WTC11 (cell line): ENCODE measurements at regions not wholly inside any gene's neighbourhood (a gene's known extent, or its start where the extent isn't known, plus 50 kb on each side); places are given as distances from the start of the nearest gene placed in this dataset.

Source experiments
- ATAC-seq: fragments of 200-7000 bp; cut with Tn5 transposase; 2 replicates; pipeline ENCODE4 v1.10.0; 2021; ENCODE audit warnings: mild to moderate bottlenecking, moderate library complexity
- CTCF ChIA-PET: fragments of 300-600 bp; sonication (Branson Sonifier 250); formaldehyde crosslinking; loops from one replicate; lab custom pipeline; 2021; ENCODE audit warnings: antibody characterized with exemption; lab: Charles Lee
- POLR2A ChIA-PET: fragments of 350-600 bp; sonication (Branson Sonifier 250); formaldehyde crosslinking; loops from one replicate; lab custom pipeline; 2021; ENCODE audit warnings: antibody characterized with exemption; lab: Charles Lee
- DNase-seq: peaks from one replicate; pipeline ENCODE4 v3.0.0; 2021; ENCODE audit warnings: low spot score
- H3K27ac Mint-ChIP-seq: 2 replicates; pipeline ENCODE4 v1.8.0; 2021; ENCODE audit warnings: mixed read lengths
- H3K27me3 Mint-ChIP-seq: 2 replicates; pipeline ENCODE4 v1.8.0; 2021; ENCODE audit warnings: low read depth, mild to moderate bottlenecking, moderate library complexity, mixed read lengths
- H3K36me3 Mint-ChIP-seq: 2 replicates; pipeline ENCODE4 v1.8.0; 2021; ENCODE audit warnings: mixed read lengths
- H3K4me1 Mint-ChIP-seq: 2 replicates; pipeline ENCODE4 v1.8.0; 2022; ENCODE audit warnings: mixed read lengths
- H3K4me3 Mint-ChIP-seq: 2 replicates; pipeline ENCODE4 v1.8.0; 2021; ENCODE audit warnings: mild to moderate bottlenecking, moderate library complexity, mixed read lengths
- H3K9me3 Mint-ChIP-seq: 2 replicates; pipeline ENCODE4 v1.8.0; 2021; ENCODE audit warnings: mixed read lengths
- CBFB ChIP-seq: sonication (generic); formaldehyde crosslinking; IDR thresholded peaks from 2 replicates; pipeline ENCODE4 v1.8.1; 2022; ENCODE audit warnings: mild to moderate bottlenecking, low read depth, missing genetic modification reagents
- HMGA2 ChIP-seq: fragments of 250-450 bp; sonication (Bioruptor Pico); IDR thresholded peaks from 2 replicates; pipeline ENCODE4 v1.4.0; 2021; ENCODE audit warnings: mild to moderate bottlenecking, moderate library complexity
- IRF2 ChIP-seq: sonication (generic); formaldehyde crosslinking; IDR thresholded peaks from 2 replicates; pipeline ENCODE4 v1.8.0; 2022; ENCODE audit warnings: low read depth, missing genetic modification reagents, borderline replicate concordance
- NR3C1 ChIP-seq: sonication (generic); formaldehyde crosslinking; conservative IDR thresholded peaks from 2 replicates; pipeline ENCODE4 v1.8.1; 2023; ENCODE audit warnings: low read depth, mild to moderate bottlenecking, missing genetic modification reagents
- OVOL2 ChIP-seq: fragments of 250-450 bp; sonication (Bioruptor Pico); IDR thresholded peaks from 2 replicates; pipeline ENCODE4 v1.9.0; 2021; ENCODE audit warnings: mild to moderate bottlenecking, borderline replicate concordance
- RELA ChIP-seq: sonication (generic); formaldehyde crosslinking; IDR thresholded peaks from 2 replicates; pipeline ENCODE4 v1.8.1; 2022; ENCODE audit warnings: missing genetic modification reagents, mild to moderate bottlenecking, borderline replicate concordance
- RORB ChIP-seq: fragments of 250-450 bp; sonication (Bioruptor Pico); IDR thresholded peaks from 2 replicates; pipeline ENCODE4 v1.9.0; 2021; ENCODE audit warnings: mild to moderate bottlenecking
- ZBTB21 ChIP-seq: sonication (generic); formaldehyde crosslinking; IDR thresholded peaks from 2 replicates; pipeline ENCODE4 v1.8.1; 2023; ENCODE audit warnings: mild to moderate bottlenecking, missing genetic modification reagents, borderline replicate concordance
- ZNF317 ChIP-seq: sonication (generic); formaldehyde crosslinking; IDR thresholded peaks from 2 replicates; pipeline ENCODE4 v1.8.1; 2023; ENCODE audit warnings: low read depth, mild to moderate bottlenecking, moderate library complexity, missing genetic modification reagents, borderline replicate concordance
- ZNF396 ChIP-seq: fragments of 250-450 bp; sonication (Bioruptor Pico); IDR thresholded peaks from 2 replicates; pipeline ENCODE4 v1.8.0; 2021; ENCODE audit warnings: mild to moderate bottlenecking, moderate library complexity, borderline replicate concordance
- ZNF423 ChIP-seq: fragments of 250-450 bp; sonication (Bioruptor Pico); IDR thresholded peaks from 2 replicates; pipeline ENCODE4 v2.1.2; 2022; ENCODE audit warnings: mild to moderate bottlenecking, moderate library complexity
- TF ChIP-seq, protein P1 (sequence below): fragments of 250-450 bp; sonication (Bioruptor Pico); IDR thresholded peaks from 2 replicates; pipeline ENCODE4 v1.8.0; 2021; ENCODE audit warnings: mild to moderate bottlenecking
- TF ChIP-seq, protein P2 (sequence below): fragments of 250-450 bp; sonication (Bioruptor Pico); IDR thresholded peaks from 2 replicates; pipeline ENCODE4 v1.9.0; 2021; ENCODE audit warnings: mild to moderate bottlenecking
- TF ChIP-seq, protein P3 (sequence below): sonication (generic); formaldehyde crosslinking; conservative IDR thresholded peaks from 2 replicates; pipeline ENCODE4 v1.8.1; 2022; ENCODE audit warnings: mild to moderate bottlenecking, missing genetic modification reagents
- TF ChIP-seq, protein P4 (sequence below): fragments of 250-450 bp; sonication (Bioruptor Pico); IDR thresholded peaks from 2 replicates; pipeline ENCODE4 v1.9.0; 2021; ENCODE audit warnings: mild to moderate bottlenecking, borderline replicate concordance
- TF ChIP-seq, protein P5 (sequence below): sonication (generic); formaldehyde crosslinking; IDR thresholded peaks from 2 replicates; pipeline ENCODE4 v1.8.0; 2022; ENCODE audit warnings: mild to moderate bottlenecking, missing genetic modification reagents
- TF ChIP-seq, protein P6 (sequence below): fragments of 250-450 bp; sonication (Bioruptor Pico); IDR thresholded peaks from 2 replicates; pipeline ENCODE4 v1.9.0; 2021; ENCODE audit warnings: moderate library complexity, mild to moderate bottlenecking, inconsistent platforms, borderline replicate concordance

DNA sequence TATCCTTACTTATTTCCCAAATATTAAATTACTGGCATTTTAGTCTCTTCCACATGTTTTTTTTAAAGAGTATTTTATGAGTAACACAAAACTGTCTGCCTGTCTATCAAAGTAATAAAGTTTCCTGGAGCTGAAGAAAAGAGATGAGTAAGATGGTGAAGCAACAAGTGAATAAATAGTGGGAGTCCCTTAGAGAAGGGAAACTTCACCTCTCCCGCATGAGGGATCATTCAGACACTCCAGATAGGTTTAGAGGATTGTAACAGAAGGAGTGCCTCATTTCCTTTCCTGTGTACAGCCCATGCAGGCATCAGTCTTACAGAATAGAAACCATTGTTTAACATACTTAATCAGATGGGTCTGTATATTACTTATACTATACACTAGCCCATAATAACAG lies 205.7 kb downstream of the USP25 start:
- CTCF ChIA-PET = no interaction called here
- H3K4me1 Mint-ChIP-seq = no peaks in the 10 kb centered on the region
- no peak for ATAC-seq
- no peaks in the 10 kb centered on the region for H3K36me3 Mint-ChIP-seq
- no peak overlapping the region for H3K4me3 Mint-ChIP-seq
- POLR2A ChIA-PET = no interaction called here
- H3K27me3 Mint-ChIP-seq = no peaks in the 10 kb centered on the region
- DNase-seq = no peak
- H3K27ac Mint-ChIP-seq = no peak overlapping the region
- TF ChIP-seq IRF2 = no peak
- TF ChIP-seq, protein P1, sequence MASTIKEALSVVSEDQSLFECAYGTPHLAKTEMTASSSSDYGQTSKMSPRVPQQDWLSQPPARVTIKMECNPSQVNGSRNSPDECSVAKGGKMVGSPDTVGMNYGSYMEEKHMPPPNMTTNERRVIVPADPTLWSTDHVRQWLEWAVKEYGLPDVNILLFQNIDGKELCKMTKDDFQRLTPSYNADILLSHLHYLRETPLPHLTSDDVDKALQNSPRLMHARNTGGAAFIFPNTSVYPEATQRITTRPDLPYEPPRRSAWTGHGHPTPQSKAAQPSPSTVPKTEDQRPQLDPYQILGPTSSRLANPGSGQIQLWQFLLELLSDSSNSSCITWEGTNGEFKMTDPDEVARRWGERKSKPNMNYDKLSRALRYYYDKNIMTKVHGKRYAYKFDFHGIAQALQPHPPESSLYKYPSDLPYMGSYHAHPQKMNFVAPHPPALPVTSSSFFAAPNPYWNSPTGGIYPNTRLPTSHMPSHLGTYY (CRISPR knock-in tag) = no peak
- TF ChIP-seq, protein P2, sequence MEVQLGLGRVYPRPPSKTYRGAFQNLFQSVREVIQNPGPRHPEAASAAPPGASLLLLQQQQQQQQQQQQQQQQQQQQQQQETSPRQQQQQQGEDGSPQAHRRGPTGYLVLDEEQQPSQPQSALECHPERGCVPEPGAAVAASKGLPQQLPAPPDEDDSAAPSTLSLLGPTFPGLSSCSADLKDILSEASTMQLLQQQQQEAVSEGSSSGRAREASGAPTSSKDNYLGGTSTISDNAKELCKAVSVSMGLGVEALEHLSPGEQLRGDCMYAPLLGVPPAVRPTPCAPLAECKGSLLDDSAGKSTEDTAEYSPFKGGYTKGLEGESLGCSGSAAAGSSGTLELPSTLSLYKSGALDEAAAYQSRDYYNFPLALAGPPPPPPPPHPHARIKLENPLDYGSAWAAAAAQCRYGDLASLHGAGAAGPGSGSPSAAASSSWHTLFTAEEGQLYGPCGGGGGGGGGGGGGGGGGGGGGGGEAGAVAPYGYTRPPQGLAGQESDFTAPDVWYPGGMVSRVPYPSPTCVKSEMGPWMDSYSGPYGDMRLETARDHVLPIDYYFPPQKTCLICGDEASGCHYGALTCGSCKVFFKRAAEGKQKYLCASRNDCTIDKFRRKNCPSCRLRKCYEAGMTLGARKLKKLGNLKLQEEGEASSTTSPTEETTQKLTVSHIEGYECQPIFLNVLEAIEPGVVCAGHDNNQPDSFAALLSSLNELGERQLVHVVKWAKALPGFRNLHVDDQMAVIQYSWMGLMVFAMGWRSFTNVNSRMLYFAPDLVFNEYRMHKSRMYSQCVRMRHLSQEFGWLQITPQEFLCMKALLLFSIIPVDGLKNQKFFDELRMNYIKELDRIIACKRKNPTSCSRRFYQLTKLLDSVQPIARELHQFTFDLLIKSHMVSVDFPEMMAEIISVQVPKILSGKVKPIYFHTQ = no peak
- H3K9me3 Mint-ChIP-seq = no peaks in the 10 kb centered on the region

DNA sequence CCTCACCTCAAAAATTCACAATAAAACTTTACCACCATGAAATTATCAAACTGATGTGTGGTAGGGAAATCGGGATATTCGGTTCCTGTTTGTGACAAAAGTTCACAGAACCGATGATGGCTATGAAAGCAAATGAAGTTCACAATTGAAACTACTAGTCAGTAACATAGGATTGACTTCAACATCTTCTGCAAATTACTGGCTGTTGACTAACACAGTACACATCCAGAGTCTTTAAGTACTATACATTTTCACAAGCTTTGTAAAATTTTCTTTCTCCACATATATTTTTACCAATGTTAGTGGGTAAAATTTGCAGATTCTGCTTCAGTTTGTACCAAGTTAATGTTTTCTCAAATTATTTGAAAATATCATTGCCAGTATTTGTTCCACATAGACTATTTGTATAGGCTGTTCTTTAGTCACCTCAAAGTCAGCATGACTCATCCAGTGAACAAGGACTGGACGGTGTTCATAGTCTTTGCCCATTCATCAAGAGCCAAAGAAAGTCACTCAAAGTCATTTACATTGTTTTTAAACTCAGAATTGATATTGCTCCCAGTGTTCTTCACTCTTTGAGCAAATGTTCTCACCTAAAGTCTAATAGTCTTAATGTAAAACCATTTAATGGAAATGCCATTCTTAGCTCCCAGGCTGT lies 213.4 kb downstream of the USP25 start:
- Mint-ChIP-seq H3K36me3 (no peaks in the 10 kb centered on the region), H3K4me3 (no peak overlapping the region), H3K27me3 (no peaks in the 10 kb centered on the region), H3K27ac (no peak overlapping the region), H3K9me3 (no peaks in the 10 kb centered on the region), H3K4me1 (no peaks in the 10 kb centered on the region)
- DNase-seq (no peak), ATAC-seq (no peak)
- ChIA-PET CTCF (no interaction called here), POLR2A (no interaction called here)
- no peak for TF ChIP-seq CBFB (CRISPR knock-in tag)
- TF ChIP-seq NR3C1 = no peak
- TF ChIP-seq RELA (CRISPR knock-in tag) = no peak
- TF ChIP-seq IRF2 = no peak
- no peak for TF ChIP-seq ZBTB21 (CRISPR knock-in tag)
- TF ChIP-seq RORB = no peak
- TF ChIP-seq OVOL2 = no peak
- no peak for TF ChIP-seq ZNF396
- TF ChIP-seq, protein P3, sequence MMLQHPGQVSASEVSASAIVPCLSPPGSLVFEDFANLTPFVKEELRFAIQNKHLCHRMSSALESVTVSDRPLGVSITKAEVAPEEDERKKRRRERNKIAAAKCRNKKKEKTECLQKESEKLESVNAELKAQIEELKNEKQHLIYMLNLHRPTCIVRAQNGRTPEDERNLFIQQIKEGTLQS (CRISPR knock-in tag) = no peak
- TF ChIP-seq, protein P4, sequence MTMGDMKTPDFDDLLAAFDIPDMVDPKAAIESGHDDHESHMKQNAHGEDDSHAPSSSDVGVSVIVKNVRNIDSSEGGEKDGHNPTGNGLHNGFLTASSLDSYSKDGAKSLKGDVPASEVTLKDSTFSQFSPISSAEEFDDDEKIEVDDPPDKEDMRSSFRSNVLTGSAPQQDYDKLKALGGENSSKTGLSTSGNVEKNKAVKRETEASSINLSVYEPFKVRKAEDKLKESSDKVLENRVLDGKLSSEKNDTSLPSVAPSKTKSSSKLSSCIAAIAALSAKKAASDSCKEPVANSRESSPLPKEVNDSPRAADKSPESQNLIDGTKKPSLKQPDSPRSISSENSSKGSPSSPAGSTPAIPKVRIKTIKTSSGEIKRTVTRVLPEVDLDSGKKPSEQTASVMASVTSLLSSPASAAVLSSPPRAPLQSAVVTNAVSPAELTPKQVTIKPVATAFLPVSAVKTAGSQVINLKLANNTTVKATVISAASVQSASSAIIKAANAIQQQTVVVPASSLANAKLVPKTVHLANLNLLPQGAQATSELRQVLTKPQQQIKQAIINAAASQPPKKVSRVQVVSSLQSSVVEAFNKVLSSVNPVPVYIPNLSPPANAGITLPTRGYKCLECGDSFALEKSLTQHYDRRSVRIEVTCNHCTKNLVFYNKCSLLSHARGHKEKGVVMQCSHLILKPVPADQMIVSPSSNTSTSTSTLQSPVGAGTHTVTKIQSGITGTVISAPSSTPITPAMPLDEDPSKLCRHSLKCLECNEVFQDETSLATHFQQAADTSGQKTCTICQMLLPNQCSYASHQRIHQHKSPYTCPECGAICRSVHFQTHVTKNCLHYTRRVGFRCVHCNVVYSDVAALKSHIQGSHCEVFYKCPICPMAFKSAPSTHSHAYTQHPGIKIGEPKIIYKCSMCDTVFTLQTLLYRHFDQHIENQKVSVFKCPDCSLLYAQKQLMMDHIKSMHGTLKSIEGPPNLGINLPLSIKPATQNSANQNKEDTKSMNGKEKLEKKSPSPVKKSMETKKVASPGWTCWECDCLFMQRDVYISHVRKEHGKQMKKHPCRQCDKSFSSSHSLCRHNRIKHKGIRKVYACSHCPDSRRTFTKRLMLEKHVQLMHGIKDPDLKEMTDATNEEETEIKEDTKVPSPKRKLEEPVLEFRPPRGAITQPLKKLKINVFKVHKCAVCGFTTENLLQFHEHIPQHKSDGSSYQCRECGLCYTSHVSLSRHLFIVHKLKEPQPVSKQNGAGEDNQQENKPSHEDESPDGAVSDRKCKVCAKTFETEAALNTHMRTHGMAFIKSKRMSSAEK (CRISPR knock-in tag) = no peak
- TF ChIP-seq ZNF423 = no peak
- TF ChIP-seq ZNF317 (CRISPR knock-in tag) = no peak
- TF ChIP-seq, protein P5, sequence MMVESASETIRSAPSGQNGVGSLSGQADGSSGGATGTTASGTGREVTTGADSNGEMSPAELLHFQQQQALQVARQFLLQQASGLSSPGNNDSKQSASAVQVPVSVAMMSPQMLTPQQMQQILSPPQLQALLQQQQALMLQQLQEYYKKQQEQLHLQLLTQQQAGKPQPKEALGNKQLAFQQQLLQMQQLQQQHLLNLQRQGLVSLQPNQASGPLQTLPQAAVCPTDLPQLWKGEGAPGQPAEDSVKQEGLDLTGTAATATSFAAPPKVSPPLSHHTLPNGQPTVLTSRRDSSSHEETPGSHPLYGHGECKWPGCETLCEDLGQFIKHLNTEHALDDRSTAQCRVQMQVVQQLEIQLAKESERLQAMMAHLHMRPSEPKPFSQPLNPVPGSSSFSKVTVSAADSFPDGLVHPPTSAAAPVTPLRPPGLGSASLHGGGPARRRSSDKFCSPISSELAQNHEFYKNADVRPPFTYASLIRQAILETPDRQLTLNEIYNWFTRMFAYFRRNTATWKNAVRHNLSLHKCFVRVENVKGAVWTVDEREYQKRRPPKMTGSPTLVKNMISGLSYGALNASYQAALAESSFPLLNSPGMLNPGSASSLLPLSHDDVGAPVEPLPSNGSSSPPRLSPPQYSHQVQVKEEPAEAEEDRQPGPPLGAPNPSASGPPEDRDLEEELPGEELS (CRISPR knock-in tag) = no peak
- no peak for TF ChIP-seq HMGA2 (CRISPR knock-in tag)
- TF ChIP-seq, protein P6, sequence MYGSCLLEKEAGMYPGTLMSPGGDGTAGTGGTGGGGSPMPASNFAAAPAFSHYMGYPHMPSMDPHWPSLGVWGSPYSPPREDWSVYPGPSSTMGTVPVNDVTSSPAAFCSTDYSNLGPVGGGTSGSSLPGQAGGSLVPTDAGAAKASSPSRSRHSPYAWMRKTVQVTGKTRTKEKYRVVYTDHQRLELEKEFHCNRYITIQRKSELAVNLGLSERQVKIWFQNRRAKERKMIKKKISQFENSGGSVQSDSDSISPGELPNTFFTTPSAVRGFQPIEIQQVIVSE (CRISPR knock-in tag) = no peak
- TF ChIP-seq, protein P1 (CRISPR knock-in tag) = no peak
